HCT116 (cell line): ENCODE measurements at regions not wholly inside any gene's neighbourhood (a gene's known extent, or its start where the extent isn't known, plus 50 kb on each side); places are given as distances from the start of the nearest gene placed in this dataset.
"Not testable (repeated sequence)": the region's sequence is repeated elsewhere in the genome, so short reads cannot be mapped to it uniquely, and the experiment has no call there.

Experiments used
- CEBPB ChIP-seq: IDR thresholded peaks from 2 replicates; pipeline ENCODE4 v1.6.1; 2012; ENCODE audit warnings: low read depth
- EZH2 ChIP-seq: fragments of 200-600 bp; sonication (generic); IDR thresholded peaks from 2 replicates; pipeline ENCODE4 v1.6.1; 2017; ENCODE audit warnings: antibody characterized with exemption, mixed run types
- POLR2A ChIP-seq: IDR thresholded peaks from 2 replicates; pipeline ENCODE4 v1.7.0; 2011; ENCODE audit warnings: borderline replicate concordance; ENCODE audit not compliant: insufficient read depth, insufficient read length; ENCODE audit errors: extremely low read depth
- POLR2AphosphoS5 ChIP-seq: IDR thresholded peaks from 2 replicates; pipeline ENCODE4 v1.6.1; 2011; ENCODE audit warnings: mild to moderate bottlenecking, low read depth, low read length, moderate library complexity

DNA sequence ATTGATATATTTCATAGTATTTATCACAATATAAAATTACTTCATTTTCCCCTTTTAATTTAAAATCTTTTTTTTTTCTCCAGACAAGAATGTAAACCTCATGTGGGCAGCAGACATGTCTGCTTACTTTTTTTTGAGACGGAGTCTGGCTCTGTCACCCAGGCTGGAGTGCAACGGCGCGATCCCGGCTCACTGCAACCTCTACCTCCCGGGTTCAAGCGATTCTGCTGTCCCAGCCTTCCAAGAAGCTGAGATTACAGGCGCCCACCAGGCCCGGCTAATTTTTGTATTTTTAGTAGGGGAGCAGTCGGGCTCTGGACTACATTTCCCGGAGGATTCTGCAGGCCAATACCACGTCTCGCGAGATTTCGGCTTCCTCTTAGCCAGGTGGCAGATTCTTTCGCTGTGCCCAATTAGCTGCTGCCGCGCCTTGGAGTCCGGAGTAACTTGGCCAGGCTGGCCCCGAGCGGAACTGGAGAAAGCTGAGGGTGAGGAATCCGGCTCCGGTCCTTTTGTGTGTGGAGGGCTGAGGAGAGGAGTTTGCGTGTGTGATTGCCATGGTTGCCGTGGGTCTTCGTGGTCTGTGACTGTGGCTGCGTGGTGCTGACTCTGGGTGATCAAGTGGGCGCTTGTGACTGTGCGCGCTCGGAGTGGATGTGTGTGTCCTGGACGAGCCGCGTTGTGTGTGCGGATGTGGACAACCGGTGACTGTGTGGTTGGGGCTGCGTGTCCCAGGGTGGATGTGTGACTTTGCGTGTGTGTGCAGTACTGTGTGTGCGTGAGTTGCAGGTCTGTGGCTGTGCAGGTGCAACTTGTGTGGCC, 313.0 kb upstream of the ZNF337 start:
- TF ChIP-seq POLR2A, EZH2, CEBPB: not testable (repeated sequence)
- TF ChIP-seq POLR2AphosphoS5, result peak; percentile 19; the same call in 1 of the 2 replicates
